GM19351 (cell line): ENCODE measurements at regions not wholly inside any gene's neighbourhood (a gene's known extent, or its start where the extent isn't known, plus 50 kb on each side); places are given as distances from the start of the nearest gene placed in this dataset.

Experiments
- ATAC-seq: cut with Tn5 transposase; IDR thresholded peaks from one replicate; pipeline ENCODE4 v1.9.1; 2021; ENCODE audit warnings: mild to moderate bottlenecking, moderate library complexity; ENCODE audit not compliant: unreplicated experiment

GRCh38 chr2:221044781-221045180 is 527.3 kb downstream of the EPHA4 start:
- no peak for ATAC-seq

GRCh38 chr2:221050020-221050795 is 521.9 kb downstream of the EPHA4 start:
- peak; percentile 41 for ATAC-seq

- no peak for ATAC-seq
Measured at GRCh38 chr2:221051162-221051561, 520.9 kb downstream of the EPHA4 start.

- no peak for ATAC-seq
Measured at GRCh38 chr2:221060376-221060775, 511.7 kb downstream of the EPHA4 start.

GRCh38 chr2:221063568-221063967 is 508.5 kb downstream of the EPHA4 start:
- no peak for ATAC-seq

- ATAC-seq: no peak
Measured at GRCh38 chr2:221064058-221064854, 507.8 kb downstream of the EPHA4 start.

GRCh38 chr2:221064880-221065279 is 507.2 kb downstream of the EPHA4 start:
- no peak for ATAC-seq

- no peak for ATAC-seq
Measured at GRCh38 chr2:221068123-221068522, 504.0 kb downstream of the EPHA4 start.

- no peak for ATAC-seq
Measured at GRCh38 chr2:221070106-221070505, 502.0 kb downstream of the EPHA4 start.

GRCh38 chr2:221073326-221074049 is 498.6 kb downstream of the EPHA4 start:
- ATAC-seq: no peak

GRCh38 chr2:221074238-221074637 is 497.9 kb downstream of the EPHA4 start:
- ATAC-seq: no peak

GRCh38 chr2:221075203-221075602 is 496.9 kb downstream of the EPHA4 start:
- ATAC-seq: no peak

GRCh38 chr2:221077251-221077650 is 494.9 kb downstream of the EPHA4 start:
- no peak for ATAC-seq

GRCh38 chr2:221077799-221078198 is 494.3 kb downstream of the EPHA4 start:
- no peak for ATAC-seq

- ATAC-seq: no peak
Measured at GRCh38 chr2:221085341-221085900, 486.7 kb downstream of the EPHA4 start.

- no peak for ATAC-seq
Measured at GRCh38 chr2:221085936-221086335, 486.2 kb downstream of the EPHA4 start.

- ATAC-seq: no peak
Measured at GRCh38 chr2:221087779-221088178, 484.3 kb downstream of the EPHA4 start.

GRCh38 chr2:221088506-221088905 is 483.6 kb downstream of the EPHA4 start:
- ATAC-seq: no peak

- ATAC-seq: no peak
Measured at GRCh38 chr2:221095356-221095755, 476.7 kb downstream of the EPHA4 start.

- no peak for ATAC-seq
Measured at GRCh38 chr2:221096706-221097567, 475.2 kb downstream of the EPHA4 start.
